ENCODE measurements at regions not wholly inside any gene's neighbourhood (a gene's known extent, or its start where the extent isn't known, plus 50 kb on each side); places are given as distances from the start of the nearest gene placed in this dataset.

GRCh38 chr9:99356512-99356971, 134.5 kb downstream of the SEC61B start:
- TF ChIP-seq GATA3 (IDR thresholded peaks at IDR 0.05; ENCODE audit: low read depth, low read length) (no peak), GATA2 (IDR thresholded peaks at IDR 0.05; ENCODE audit: low read depth, low read length) (no peak)
